KBM-7 (cell line): ENCODE measurements at regions not wholly inside any gene's neighbourhood (a gene's known extent, or its start where the extent isn't known, plus 50 kb on each side); places are given as distances from the start of the nearest gene placed in this dataset.

Experiments used
- DNase-seq: peaks from one replicate; pipeline ENCODE4 v3.0.0-alpha.2; 2015
- in situ Hi-C: fragments of 300-500 bp; cut with MboI; formaldehyde crosslinking; loops from 2 replicates; pipeline ENCODE4 v1.14.3; 2020; ENCODE audit warnings: low sequenced_read_pairs, low pct_unique_long_range_greater_than_20kb, mixed read lengths

DNA sequence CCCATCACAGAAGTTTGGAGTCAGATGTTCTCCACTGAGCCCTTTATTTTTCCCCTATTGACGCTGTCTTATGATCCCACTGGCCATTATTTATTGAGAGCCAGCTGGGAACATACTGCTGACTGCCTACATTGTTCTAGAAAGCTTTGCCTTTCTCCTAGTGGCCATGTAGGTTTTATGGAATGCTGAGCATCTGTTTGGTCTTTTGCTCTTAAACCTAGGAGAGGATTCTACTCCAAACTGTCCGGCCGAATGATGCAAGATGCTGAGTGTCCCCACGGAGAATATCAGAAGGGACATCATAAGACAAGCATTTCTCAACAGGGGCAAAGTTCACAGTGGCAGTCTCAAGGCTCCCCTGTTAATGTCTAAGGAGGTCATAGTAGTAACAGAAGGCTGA, 171.4 kb downstream of the ARRDC4 start:
- in situ Hi-C loops, result no loop called here
- DNase-seq, result no peak

DNA sequence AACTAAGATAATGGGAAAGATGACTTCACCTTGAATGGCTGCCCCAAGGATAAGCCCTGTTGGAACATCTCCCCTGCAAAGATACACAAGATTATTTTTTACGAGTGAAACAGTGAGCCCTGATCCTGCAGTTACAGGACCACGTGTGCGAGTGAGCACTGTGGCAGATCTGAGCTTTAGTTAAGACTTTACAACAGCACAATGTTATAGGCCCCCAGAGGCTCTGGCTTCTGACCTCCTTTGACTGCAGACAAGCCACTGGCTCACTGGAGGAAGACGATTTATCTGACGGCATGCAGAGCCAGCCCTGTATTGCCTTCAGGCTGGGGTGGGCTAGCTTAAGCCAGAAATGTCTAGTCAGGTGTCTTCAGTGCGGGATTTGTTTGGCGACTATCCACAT, 174.4 kb downstream of the ARRDC4 start:
- in situ Hi-C loops, result no loop called here
- DNase-seq, result no peak

DNA sequence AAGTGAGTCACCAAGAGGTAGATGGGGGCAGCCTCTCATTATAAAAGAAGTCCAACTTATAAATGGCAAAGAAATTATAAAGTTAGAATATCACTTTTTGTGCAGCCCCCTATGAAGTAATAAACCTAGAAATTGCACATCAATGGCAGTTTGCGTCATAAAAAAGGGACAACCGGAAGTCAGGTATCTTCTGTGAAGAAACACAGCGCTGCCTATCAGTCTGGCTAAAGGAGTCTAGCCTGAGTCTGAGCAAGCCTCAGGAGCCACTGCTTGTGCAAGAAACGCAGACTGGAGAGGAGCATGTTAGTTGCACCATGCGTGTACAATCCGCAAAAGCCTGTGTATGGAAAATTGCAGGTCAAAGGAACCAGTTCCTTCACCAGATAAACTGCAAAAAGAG, 178.4 kb downstream of the ARRDC4 start:
- in situ Hi-C loops, result no loop called here
- no peak for DNase-seq

DNA sequence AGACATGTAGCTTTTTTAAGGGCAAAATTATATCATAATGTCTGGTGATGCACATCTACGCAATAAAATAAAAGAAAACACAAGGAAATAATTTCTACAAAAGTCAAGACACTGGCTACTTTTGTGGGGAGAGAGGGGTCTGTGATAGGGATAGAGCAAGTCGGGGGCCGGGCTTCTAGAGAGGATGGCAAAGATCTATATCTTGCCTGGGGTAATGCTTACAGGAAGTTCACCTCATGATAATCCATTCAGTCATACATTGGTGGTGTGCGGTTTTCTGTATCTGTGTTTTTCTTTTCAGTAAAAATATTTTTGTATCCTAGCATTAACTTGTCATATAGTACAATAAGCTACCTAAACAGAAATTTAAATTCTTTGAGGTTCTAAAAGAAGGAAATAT, 178.8 kb downstream of the ARRDC4 start:
- DNase-seq, result no peak
- in situ Hi-C loops, result no loop called here

DNA sequence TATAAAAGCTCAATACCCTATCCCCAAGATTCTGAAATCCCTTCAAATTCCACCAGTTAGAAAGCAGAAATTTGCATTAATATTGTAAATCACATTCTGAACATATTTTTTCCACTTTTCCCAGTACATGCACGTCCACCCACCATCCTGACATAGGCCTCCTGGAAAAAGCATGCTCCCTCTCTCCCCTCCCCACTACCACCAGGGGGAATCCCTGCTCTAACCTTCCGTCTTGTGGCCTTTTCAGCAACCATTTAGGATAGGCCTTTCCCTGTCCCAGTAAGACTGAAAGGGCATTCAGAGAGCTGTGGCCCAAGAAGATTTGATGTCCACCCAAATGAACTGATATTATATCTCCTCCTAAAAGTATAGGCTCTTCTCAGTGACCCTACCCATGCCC, 182.1 kb downstream of the ARRDC4 start:
- in situ Hi-C loops, result no loop called here
- no peak for DNase-seq

DNA sequence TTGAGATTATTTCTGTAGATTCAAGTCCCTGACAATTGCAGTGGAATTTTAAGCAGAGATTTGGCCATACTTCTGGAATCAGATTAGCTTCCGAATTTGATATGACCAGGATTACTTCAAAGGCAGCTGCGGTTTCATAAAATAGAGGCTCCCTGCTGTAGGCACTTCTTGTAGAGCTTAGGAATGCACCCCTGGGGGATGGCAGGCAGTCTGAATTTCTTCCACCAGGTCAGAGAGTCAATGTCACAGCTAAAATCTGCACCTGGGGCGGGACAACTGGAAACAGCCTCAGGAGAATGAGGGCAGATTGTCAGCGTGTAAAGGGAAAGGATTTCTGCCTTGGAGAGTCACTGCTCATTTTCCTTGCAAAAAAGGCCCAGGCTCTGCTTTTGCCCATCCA, 182.6 kb downstream of the ARRDC4 start:
- in situ Hi-C loops, result no loop called here
- DNase-seq, result no peak

DNA sequence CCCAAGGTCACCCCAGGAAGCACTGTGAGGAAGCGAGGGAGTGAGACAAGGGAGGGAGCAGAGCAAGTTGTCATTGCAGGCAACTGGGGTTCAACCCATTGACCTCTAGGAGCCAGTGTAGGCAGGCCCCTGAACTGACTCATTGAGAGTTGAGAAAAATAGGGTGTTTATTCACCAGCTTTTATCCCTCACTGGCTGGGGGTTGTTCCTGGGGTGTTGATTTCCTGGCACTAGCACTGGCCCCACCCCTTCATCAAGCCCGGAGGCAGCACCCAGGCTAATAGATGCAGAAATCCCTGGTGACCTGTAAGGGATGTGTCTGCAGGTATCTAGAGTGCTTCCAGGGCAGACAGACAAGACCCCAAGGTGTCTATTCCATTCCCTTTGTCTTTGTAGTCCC, 183.9 kb downstream of the ARRDC4 start:
- no peak for DNase-seq
- in situ Hi-C loops, result no loop called here

DNA sequence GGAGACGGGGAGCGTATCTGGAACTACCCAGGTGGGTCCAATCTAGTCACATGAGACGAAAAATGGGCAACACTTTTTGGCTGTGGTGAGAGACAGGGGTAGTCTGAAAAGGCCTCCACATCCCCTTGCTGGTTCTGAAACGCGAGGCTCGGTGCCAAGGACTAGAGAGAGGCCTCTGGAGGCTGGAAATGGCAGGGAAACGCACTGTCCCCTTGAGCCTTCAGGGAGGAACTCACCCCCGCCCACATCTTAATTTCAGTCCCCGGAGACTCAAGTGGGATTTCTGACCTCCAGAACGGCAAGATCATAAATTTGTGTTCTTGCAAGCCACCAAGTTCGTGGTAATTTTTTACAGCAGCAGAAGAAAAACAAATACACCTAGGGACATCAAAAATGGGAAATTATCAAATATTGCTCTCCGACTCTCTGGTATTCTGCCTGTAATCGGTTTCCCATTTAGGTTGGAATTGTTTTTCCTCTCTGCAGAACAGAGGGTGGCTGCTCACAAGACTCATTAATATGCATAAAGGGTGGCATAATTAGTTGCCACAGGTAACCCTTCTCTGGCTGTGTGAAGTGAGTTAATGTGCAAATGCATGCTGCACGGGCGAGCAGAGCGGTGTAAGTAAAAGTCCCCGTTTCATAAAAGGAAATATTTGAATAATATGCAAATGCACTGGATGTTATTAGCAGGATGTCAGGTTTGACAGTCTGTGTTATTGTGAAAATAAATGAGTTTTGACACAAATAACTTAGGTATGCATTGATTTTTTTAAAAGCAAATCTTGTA, 185.7 kb downstream of the ARRDC4 start:
- no peak for DNase-seq
- in situ Hi-C loops, result no loop called here

DNA sequence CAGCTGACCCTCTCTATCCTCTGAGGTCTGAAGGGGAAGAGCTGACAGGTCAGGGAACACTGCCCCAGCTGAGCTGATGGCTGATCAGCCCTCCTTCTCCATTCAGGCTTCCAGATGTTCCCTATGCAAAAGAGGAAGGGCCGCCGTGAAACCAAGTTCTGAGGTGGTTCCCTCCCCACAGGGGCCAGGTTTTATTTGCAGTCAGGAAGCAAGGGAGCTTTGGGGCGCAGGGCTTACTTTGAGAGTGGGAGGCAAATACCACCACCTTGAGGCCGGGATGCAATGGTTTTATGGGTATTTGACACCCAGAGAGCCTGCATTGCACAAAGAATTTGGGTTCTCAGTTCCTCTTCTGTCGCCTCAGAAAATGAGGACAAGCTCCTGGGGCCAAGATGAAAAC, 186.9 kb downstream of the ARRDC4 start:
- in situ Hi-C loops, result no loop called here
- peak; percentile 78 for DNase-seq

DNA sequence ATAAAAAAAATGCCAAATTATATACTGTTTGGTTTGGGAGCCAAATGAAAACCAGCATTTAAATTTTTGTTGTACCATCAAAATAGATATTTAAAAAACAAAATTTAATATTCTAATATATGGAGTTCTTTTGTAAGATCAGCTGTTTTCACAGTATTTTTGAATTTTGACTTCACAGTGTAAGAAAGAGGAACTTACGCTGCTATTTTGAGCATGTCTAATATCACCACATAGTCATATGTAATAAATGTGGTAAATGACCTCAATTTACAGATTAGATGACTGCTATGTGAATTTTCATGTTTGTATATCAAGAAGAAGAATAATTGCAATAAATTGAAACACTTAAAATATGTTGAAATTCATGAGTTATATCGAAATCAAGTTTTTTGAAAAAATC, 189.6 kb downstream of the ARRDC4 start:
- peak; percentile 25 for DNase-seq
- in situ Hi-C loops, result no loop called here

DNA sequence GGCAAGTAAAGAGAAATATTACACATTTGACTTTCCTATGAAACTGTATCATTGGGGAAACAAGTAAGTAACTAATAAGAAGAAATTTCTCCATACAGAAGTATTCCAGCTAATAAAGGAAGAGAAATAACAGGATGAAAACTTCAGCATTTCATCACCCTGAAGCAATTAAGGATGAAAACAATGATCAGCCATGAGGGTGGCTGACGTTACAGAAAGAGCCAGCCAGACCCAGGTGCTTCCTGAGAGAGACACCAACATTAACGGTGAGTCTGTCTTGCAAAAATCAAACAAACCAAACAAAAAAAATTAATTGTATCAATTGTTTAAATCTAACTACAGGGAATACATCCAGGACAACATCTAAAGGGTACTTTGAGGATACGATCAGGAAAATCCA, 190.0 kb downstream of the ARRDC4 start:
- in situ Hi-C loops, result no loop called here
- no peak for DNase-seq

DNA sequence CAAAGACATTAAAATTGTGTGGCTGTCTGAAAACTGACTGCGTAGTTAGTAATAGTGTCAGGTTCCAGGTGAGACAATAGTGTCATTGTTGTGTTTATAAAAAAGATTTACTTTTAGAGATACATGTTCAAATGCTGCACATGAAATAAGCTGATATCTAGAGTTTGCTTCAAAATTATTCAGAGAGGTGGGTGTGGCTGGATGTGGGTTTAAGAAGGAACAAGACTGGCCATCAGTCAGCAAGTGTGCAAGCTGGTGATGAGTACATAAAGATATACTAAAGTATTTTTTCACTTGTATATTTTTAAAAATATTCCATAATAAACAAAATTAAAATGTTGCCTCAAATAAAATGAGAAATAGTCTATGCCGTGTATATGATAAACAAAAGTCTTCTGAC, 190.6 kb downstream of the ARRDC4 start:
- in situ Hi-C loops, result no loop called here

DNA sequence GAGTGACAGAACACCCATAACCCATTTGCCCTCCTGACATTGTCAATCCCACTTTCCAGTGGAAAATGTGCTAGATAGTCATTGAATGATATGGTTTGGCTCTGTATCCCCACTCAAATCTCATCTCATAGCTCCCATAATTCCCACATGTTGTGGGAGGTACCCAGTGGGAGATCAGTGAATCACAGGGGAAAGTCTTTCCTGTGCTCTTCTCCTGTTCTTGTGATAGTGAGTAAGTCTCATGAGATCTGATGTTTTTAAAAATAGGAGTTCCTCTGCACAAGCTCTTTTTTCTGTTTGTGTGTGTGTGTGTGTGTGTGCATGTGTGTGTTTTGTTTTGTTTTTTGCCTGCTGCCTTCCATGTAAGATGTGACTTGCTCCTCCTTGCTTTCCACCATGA, 191.7 kb downstream of the ARRDC4 start:
- no peak for DNase-seq
- in situ Hi-C loops, result no loop called here

More for the DNA sequence above, 190.6 kb downstream of the ARRDC4 start:
- no peak for DNase-seq

DNA sequence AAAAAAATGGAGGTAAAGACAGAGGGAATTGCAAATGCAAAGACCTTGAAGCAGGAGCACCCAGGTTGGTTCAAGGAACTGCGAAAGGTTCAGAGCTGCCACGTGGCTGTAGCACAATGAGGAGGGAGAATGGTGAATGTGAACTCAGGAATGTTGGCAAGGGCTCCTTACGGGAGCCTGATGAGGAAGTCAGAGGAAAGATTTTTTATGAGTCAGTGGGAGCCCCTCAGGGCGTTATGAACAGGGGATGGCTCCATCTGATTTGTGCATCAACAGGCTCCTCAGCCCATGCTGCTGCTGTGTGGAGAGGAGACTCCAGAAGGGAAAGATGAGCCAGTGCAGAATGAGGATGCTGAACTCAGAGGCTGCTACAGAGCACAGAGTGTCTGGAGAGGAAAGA, 194.4 kb downstream of the ARRDC4 start:
- in situ Hi-C loops, result no loop called here
- no peak for DNase-seq

DNA sequence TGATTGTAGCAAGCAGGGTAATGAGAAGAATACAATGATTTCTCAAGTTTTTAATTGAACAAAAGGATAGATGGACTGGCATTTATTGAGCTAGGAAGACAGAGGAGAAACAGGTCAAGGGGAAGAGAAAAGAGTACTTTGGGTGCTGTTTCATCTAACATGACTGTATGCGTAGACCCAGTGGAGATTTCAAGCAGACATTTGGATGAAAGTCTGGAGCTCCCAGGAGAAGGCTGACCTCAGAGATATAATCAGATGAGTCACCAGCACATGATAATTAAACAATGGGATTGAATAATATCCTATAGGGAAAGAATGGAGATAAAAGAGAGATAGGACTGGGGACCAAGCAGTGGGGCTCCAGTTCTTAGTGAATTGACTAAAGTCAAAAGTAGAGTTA, 194.9 kb downstream of the ARRDC4 start:
- DNase-seq, result no peak
- in situ Hi-C loops, result no loop called here

DNA sequence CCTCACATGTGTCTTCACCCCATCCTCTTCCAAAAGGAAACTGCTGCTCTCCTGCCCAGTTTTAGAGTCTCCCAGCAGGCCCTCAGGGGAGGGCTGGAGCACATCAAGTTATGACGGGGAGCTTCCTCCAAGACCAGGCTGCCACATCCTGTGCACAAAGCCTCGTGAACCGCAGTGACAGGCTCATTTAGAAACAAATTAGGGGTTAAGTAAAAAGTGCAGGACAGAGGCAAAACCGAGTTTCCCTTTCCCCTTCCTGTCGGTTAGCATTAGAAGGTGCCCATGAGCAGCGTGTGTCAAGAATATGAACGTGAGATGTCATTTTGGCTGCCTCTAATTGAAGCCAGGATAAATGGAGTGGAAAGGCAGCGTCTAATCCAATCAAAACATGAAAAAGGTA, 199.7 kb downstream of the ARRDC4 start:
- DNase-seq, result peak; percentile 92
- in situ Hi-C loops, result no loop called here

DNA sequence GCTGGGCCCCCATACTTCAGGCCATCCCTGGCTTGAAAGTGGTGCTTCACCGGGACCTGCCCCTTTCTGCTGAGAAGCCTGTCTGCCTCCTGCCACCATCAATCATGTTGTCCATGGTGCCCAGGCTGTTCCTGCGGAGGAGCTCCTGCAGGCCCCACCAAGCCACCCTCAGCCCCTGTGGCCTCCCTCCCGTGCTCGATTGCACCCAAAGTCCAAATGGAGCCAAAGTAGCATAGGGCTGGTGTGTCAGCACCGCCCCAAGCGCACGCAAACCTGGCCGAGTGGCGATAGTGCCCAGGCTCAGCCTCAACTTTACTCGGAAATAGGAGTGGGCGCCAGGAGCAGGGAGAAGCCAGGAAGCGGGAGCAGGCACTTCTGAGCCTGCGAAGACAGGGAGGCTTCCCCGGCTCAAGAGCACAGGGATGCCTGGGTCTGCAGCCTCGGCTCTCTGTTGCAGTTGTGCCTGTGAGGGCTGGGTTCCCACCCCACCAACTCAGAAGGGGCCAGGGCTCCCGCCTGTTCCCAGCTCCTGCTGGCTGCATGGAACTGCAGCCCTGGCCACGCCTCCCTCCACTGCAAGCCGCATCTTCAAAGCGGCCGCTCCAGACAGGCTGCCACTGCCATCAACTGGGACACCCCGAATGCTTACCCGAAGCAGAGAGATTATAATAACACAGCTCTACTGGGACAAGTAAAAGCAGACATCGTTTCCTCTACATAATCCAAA, 203.0 kb downstream of the ARRDC4 start:
- no peak for DNase-seq
- in situ Hi-C loops, result no loop called here

DNA sequence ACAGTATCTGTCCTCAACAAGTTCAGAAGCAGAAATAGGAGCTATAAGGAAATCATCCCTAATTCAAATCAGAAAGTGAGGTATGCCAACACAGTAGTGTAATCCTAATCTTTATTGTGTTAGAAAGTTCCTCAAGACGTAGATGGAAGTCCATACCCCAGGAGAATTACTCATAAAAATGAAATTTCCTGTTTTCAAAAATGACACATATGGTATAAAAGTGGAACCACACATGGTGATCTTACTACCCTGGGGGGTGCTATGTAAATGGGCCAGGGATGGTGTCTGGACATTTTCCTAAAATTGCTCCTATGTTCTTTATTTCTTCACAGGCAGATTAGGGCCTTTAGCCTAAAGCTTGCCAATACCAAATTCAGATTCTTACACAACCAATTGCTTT, 204.1 kb downstream of the ARRDC4 start:
- in situ Hi-C loops, result no loop called here
- DNase-seq, result no peak

DNA sequence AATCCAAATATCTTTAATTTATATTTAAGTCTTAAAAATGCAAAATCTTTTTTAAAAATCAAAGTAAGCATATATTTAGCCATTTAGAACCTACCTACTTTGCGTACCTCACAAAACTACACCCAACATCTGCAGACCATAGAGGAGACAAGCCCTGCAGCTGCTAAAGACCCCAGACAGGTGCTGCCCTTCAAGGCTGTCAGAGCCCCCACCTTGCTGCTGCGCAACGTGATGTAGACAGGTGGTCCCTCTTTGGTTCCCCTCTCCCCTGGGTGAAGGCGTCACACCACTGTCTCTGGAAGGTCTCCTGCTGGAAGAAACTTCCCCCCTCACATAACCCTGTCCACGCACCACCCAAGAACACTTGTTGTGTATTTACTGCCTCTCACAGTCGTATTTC, 204.5 kb downstream of the ARRDC4 start:
- DNase-seq, result no peak
- in situ Hi-C loops, result no loop called here

DNA sequence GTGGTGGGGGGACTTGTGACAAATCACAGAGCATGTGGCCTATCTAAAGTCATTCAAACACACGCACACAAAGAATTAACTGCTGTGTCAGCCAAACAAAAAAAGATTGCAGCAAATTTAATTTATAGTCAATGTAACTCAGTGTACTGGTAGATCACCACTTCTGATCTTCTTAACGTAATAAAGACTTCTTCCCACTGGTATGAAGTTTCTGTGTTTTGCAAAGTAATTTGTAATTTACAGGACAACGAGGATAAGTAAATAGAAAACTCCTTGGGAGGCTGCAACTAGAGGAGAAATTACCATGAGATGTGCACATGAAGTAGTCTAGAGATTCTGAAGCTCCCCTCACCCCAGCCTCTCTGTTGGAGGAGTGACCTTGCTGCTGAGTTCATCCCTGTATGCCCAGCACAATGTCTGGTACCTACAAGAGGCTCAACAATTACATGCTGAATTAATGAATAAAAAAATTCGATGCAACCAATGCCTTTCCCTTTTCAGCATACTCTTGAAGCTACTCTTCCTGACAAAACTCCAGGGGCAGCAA, 207.3 kb downstream of the ARRDC4 start:
- in situ Hi-C loops, result no loop called here
- no peak for DNase-seq

DNA sequence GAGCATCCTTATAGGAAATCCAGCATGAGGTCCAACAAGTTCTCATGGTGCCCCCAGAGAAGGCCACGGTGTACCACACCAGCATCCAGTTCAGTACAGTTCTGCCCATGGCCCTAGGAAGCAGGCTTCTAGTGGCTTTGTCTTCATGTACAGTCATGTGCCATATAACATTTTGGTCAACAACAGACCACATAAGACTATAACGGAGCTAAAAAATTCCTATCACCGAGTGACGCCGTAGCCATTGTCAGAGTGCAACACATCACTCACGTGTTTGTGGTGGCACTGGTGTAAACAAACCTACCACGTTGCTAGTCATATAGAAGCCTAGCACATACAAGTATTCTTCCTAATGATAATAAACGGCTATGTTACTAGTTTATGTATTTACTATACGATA, 209.0 kb downstream of the ARRDC4 start:
- in situ Hi-C loops, result no loop called here
- no peak for DNase-seq
